Adrenal gland (tissue), 9 donors: ENCODE measurements at regions not wholly inside any gene's neighbourhood (a gene's known extent, or its start where the extent isn't known, plus 50 kb on each side); places are given as distances from the start of the nearest gene placed in this dataset.

ENCODE experiments used
- DNase-seq, 7 donors: peaks; one replicate each; pipeline ENCODE4 v3.0.0-alpha.2; 2019 to 2020
- H3K27ac ChIP-seq, 5 donors: fragments of 200-600 bp; sonication (generic) in 4 of 5; 1 replicate in 3 of 5; 2 replicates in 2 of 5; pipeline versions ENCODE4 v1.5.1 to v1.8.0; 2016 to 2020; ENCODE audit warnings: mild to moderate bottlenecking in 1 of 5
- H3K27me3 ChIP-seq: fragments of 200-600 bp; 2 replicates; pipeline ENCODE4 v1.8.0; 2021
- H3K36me3 ChIP-seq, 2 donors: fragments of 200-600 bp; replicated peaks in 1 of 2; 1 replicate in 1 of 2; 2 replicates in 1 of 2; pipeline versions ENCODE4 v1.5.1 to v1.8.0; 2018 to 2022
- H3K4me1 ChIP-seq, 2 donors: fragments of 200-600 bp; replicated peaks in 1 of 2; 1 replicate in 1 of 2; 2 replicates in 1 of 2; pipeline versions ENCODE4 v1.5.1 to v1.8.0; 2018 to 2021
- H3K4me3 ChIP-seq, 4 donors: fragments of 200-600 bp; sonication (generic) in 3 of 4; one replicate each; pipeline ENCODE4 v1.5.1; 2016 to 2018
- H3K9me3 ChIP-seq, 3 donors: fragments of 200-600 bp; sonication (generic) in 1 of 3; replicated peaks in 1 of 3; 1 replicate in 2 of 3; 2 replicates in 1 of 3; pipeline versions ENCODE4 v1.5.1 to v1.8.0; 2016 to 2021
- POLR2A ChIP-seq, 2 donors: fragments of 450-650 bp; IDR thresholded peaks; one replicate each; pipeline ENCODE4 v1.6.1; 2017; ENCODE audit warnings: antibody characterized with exemption in 2 of 2, mild to moderate bottlenecking in 2 of 2, moderate library complexity in 1 of 2
- WGBS, 4 donors: extraction: QIAGEN DNeasy Blood & Tissue Kit in 2 of 4; methylation state at CpG; one replicate each; pipeline versions ENCODE4 v1.1.5 to v1.1.7; 2013 to 2017; 5-methylcytosine and 5-hydroxymethylcytosine counted together
- intact Hi-C, 2 donors: fragments of 100-400 bp; cut with DNase I; formaldehyde crosslinking; loops; one replicate each; pipeline versions ENCODE4 v1.14.1 to v1.15.0; 2022 to 2023
- TF ChIP-seq, protein P1 (sequence below), 6 experiments: fragments of 450-650 bp in 4 of 6; fragments of 200-600 bp in 2 of 6; sonication (generic) in 1 of 6; IDR thresholded peaks; 1 replicate in 5 of 6; 2 replicates in 1 of 6; pipeline versions ENCODE4 v1.5.1 to v1.8.0; 2016 to 2021; ENCODE audit warnings: antibody characterized with exemption in 6 of 6, mild to moderate bottlenecking in 2 of 6, moderate library complexity in 1 of 6
- donor health status: healthy with polysubstance abuse.
- donor health status: Bipolar disorder and iron deficiency.
- donor health status: DM: yes; HTN: yes; CAD: no.
- donor health status: DM: no; HTN: no; CAD: no.
- donor health status: DM: no; HTN: no; CAD: no.

DNA sequence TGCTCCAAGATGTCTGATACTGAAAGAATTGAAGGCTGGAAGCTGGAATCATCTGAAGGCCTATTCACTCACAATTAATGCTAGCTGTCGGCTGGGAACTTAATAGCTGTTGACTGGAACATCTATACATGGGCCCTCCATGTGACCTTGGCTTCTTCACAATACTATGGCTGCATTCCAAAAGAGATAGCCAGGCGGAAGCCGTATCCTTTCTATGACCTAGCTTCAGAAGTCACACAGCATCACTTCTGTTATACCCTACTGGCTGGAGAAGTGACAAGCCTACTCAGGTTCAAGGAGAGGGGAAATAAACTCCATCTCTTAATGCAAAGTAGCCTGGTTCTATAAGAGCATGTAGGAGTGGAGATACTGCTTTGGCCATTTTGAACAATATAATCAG is 50.9 kb upstream of the SPRED1 start:
- Histone ChIP-seq H3K4me1 (peaks cover 0 to 4% of the 10 kb centered on the region in 2 donors), H3K36me3 (no peaks in the 10 kb centered on the region), H3K4me3 (no peak overlapping the region), H3K27me3 (no peaks in the 10 kb centered on the region), H3K27ac (no peak overlapping the region), H3K9me3 (no peaks in the 10 kb centered on the region)
- no peak for TF ChIP-seq POLR2A (IDR thresholded peaks at IDR 0.05)
- TF ChIP-seq, protein P1, sequence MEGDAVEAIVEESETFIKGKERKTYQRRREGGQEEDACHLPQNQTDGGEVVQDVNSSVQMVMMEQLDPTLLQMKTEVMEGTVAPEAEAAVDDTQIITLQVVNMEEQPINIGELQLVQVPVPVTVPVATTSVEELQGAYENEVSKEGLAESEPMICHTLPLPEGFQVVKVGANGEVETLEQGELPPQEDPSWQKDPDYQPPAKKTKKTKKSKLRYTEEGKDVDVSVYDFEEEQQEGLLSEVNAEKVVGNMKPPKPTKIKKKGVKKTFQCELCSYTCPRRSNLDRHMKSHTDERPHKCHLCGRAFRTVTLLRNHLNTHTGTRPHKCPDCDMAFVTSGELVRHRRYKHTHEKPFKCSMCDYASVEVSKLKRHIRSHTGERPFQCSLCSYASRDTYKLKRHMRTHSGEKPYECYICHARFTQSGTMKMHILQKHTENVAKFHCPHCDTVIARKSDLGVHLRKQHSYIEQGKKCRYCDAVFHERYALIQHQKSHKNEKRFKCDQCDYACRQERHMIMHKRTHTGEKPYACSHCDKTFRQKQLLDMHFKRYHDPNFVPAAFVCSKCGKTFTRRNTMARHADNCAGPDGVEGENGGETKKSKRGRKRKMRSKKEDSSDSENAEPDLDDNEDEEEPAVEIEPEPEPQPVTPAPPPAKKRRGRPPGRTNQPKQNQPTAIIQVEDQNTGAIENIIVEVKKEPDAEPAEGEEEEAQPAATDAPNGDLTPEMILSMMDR (IDR thresholded peaks at IDR 0.05) = no peak
- WGBS, 4 donors = 14 to 33% (median 24%) methylated on average over 3 of the region's 3 CpGs
- intact Hi-C loops = no loop called here
- peak in 5 of 7 donors; percentile 14 to 68 (median 38) for DNase-seq

DNA sequence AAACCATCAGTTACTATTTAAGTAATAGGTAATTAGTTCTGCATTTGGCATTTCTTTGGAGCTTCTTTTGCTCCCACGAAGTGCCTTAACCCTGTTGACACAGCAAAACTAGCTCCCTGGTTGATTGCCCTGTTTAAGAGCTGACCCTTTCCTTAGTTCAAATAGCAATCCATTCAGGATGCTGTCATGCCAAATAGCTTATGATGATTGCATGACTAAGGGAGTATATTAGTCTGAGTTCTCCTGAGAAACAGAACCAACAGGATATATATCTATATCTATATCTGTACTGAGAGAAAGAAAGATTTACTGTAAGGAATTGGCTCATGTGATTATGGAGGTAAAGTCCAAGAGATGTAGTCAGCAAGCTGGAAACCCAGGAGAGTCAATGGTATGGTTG is 50.3 kb upstream of the SPRED1 start:
- no peak overlapping the region for H3K27ac ChIP-seq
- DNase-seq = no peak
- WGBS, 4 donors = 27 to 45% (median 39%) methylated on average over 1 of the region's 1 CpG
- H3K9me3 ChIP-seq = no peaks in the 10 kb centered on the region
- H3K36me3 ChIP-seq = no peaks in the 10 kb centered on the region
- peaks cover 0 to 4% of the 10 kb centered on the region in 2 donors for H3K4me1 ChIP-seq
- H3K4me3 ChIP-seq = no peak overlapping the region
- TF ChIP-seq, protein P1 (IDR thresholded peaks at IDR 0.05) = no peak
- no peak for TF ChIP-seq POLR2A (IDR thresholded peaks at IDR 0.05)
- no peaks in the 10 kb centered on the region for H3K27me3 ChIP-seq
- intact Hi-C loops = no loop called here
